ENCODE measurements at regions not wholly inside any gene's neighbourhood (a gene's known extent, or its start where the extent isn't known, plus 50 kb on each side); places are given as distances from the start of the nearest gene placed in this dataset.
A peak's percentile ranks its signal among the peaks of the same experiment; 100 is the strongest.
"Not testable (repeated sequence)": the region's sequence is repeated elsewhere in the genome, so short reads cannot be mapped to it uniquely, and the experiment has no call there.

DNA sequence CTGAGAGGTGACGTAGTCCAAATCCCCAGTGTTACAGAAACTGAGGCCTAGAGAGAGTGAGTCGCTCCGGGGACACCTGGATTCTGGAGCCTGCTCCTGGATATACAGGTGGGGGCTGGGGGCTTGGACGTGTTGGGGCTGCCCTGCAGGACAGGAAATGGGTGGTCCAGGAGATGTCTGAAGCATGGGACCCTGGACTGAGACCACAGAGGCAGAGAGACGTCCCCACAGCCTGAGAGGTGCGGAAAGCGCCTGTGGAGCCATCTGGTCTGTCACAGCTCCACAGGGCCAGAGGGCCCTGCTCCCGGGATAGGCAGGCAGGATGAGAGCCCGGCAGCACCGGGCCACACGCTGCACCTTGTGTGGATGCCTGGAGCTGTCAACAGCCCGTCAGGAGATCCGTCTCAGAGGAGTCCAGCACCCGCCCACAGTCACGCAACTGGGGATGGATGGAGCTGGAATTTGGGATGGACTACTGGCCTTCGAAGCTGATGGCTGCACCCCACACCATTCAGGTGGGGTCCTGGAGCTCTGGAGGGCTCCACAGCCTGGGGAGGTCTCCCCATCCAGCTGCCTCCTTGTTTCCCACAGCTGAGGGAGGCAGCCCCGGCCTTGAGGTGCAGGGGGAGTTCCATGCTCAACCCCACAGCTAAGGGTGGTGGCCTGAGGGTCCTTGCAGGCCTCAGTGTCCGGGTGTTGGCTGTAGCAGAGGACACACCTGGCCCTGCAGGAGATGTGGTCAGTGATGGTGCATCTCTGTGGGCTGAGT, 303.0 kb downstream of the NDUFA10 start:
- DNase-seq, result peak in 2 of 3 donors; percentile 26 to 34
- no peak for TF ChIP-seq CTCF (IDR thresholded peaks at IDR 0.05)
- no peak for TF ChIP-seq POLR2A (IDR thresholded peaks at IDR 0.05)
- H3K36me3 ChIP-seq, result no peaks in the 10 kb centered on the region
- H3K4me1 ChIP-seq, result no peaks in the 10 kb centered on the region
- no peaks in the 10 kb centered on the region for H3K9me3 ChIP-seq
- H3K27ac ChIP-seq, result no peak overlapping the region
- H3K4me3 ChIP-seq, result no peak overlapping the region
- no peaks in the 10 kb centered on the region for H3K27me3 ChIP-seq

GRCh38 chr2:239721531-239721930, 303.6 kb downstream of the NDUFA10 start:
- no peak for TF ChIP-seq POLR2A (IDR thresholded peaks at IDR 0.05)
- no peak for TF ChIP-seq CTCF (IDR thresholded peaks at IDR 0.05)
- Histone ChIP-seq H3K4me1 (no peaks in the 10 kb centered on the region), H3K36me3 (no peaks in the 10 kb centered on the region), H3K9me3 (no peaks in the 10 kb centered on the region), H3K4me3 (no peak overlapping the region), H3K27ac (no peak overlapping the region), H3K27me3 (no peaks in the 10 kb centered on the region)
- peak in 2 of 3 donors; percentile 26 to 27 for DNase-seq

GRCh38 chr2:239720361-239721360, 304.5 kb downstream of the NDUFA10 start:
- H3K27ac ChIP-seq, result no peak overlapping the region
- DNase-seq, result peak in 2 of 3 donors; percentile 9 to 48
- TF ChIP-seq CTCF (IDR thresholded peaks at IDR 0.05) (no peak), POLR2A (IDR thresholded peaks at IDR 0.05) (no peak)
- H3K4me3 ChIP-seq, result no peak overlapping the region
- no peaks in the 10 kb centered on the region for H3K9me3 ChIP-seq
- no peaks in the 10 kb centered on the region for H3K4me1 ChIP-seq
- H3K36me3 ChIP-seq, result no peaks in the 10 kb centered on the region
- H3K27me3 ChIP-seq, result no peaks in the 10 kb centered on the region

DNA sequence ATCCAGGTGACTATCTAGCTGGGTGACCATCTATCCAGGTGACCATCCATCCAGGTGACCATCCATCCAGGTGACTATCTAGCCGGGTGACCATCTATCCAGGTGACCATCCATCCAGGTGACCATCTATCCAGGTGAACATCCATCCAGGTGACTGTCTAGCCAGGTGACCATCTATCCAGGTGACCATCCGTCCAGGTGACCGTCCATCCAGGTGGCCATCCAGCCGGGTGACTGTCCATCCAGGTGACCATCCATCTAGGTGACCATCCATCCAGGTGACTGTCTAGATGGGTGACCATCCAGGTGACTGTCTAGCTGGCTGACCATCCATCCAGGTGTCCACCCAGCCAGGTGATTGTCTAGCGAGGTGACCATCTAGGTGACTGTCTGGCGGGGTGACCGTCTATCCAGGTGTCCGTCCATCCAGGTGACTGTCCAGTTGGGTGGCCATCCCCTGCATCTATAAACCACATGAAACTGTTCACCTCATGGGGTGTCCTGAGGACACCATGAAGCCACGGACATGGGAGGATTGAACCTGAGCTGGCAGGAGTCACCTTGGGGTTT, 305.3 kb downstream of the NDUFA10 start:
- TF ChIP-seq CTCF (IDR thresholded peaks at IDR 0.05) (no peak), POLR2A (IDR thresholded peaks at IDR 0.05) (no peak)
- peak in 2 of 3 donors; percentile 23 to 35 for DNase-seq
- H3K9me3 ChIP-seq, result no peaks in the 10 kb centered on the region
- H3K4me3 ChIP-seq, result no peak overlapping the region
- H3K36me3 ChIP-seq, result no peaks in the 10 kb centered on the region
- H3K27ac ChIP-seq, result no peak overlapping the region
- no peaks in the 10 kb centered on the region for H3K4me1 ChIP-seq
- no peaks in the 10 kb centered on the region for H3K27me3 ChIP-seq

GRCh38 chr2:239718991-239719390, 306.2 kb downstream of the NDUFA10 start:
- peak in 1 of 3 donors; percentile 24 for DNase-seq
- H3K36me3 ChIP-seq, H3K27ac ChIP-seq, H3K4me1 ChIP-seq, H3K9me3 ChIP-seq, H3K4me3 ChIP-seq, H3K27me3 ChIP-seq: not testable (repeated sequence)
